Iris pigment epithelial cell (primary cell): ENCODE measurements at regions not wholly inside any gene's neighbourhood (a gene's known extent, or its start where the extent isn't known, plus 50 kb on each side); places are given as distances from the start of the nearest gene placed in this dataset.

ENCODE experiments used
- DNase-seq: peaks from one replicate; pipeline ENCODE4 v3.0.0-alpha.2; 2011; ENCODE audit warnings: low read depth

GRCh38 chr2:83650898-83651297 is 808.2 kb downstream of the SUCLG1 start:
- DNase-seq = no peak

- DNase-seq = no peak
Measured at GRCh38 chr2:83650161-83650560, 808.9 kb downstream of the SUCLG1 start.

- DNase-seq = no peak
Measured at GRCh38 chr2:83640506-83640905, 818.6 kb downstream of the SUCLG1 start.

GRCh38 chr2:83633423-83633822 is 825.7 kb downstream of the SUCLG1 start:
- no peak for DNase-seq

GRCh38 chr2:83630351-83630750 is 828.7 kb downstream of the SUCLG1 start:
- DNase-seq = no peak

GRCh38 chr2:83615511-83615910 is 843.6 kb downstream of the SUCLG1 start:
- DNase-seq = no peak

- no peak for DNase-seq
Measured at GRCh38 chr2:83613178-83613577, 845.9 kb downstream of the SUCLG1 start.

- DNase-seq = no peak
Measured at GRCh38 chr2:83602753-83603152, 856.3 kb downstream of the SUCLG1 start.

- DNase-seq = no peak
Measured at GRCh38 chr2:83596592-83597282, 862.3 kb downstream of the SUCLG1 start.

- DNase-seq = no peak
Measured at GRCh38 chr2:83595926-83596325, 863.2 kb downstream of the SUCLG1 start.

GRCh38 chr2:83595121-83595690 is 863.9 kb downstream of the SUCLG1 start:
- no peak for DNase-seq

GRCh38 chr2:83594241-83595120 is 864.6 kb downstream of the SUCLG1 start:
- no peak for DNase-seq

GRCh38 chr2:83587309-83587708 is 871.8 kb downstream of the SUCLG1 start:
- no peak for DNase-seq

- no peak for DNase-seq
Measured at GRCh38 chr2:83585250-83585649, 873.8 kb downstream of the SUCLG1 start.

GRCh38 chr2:83584672-83585071 is 874.4 kb downstream of the SUCLG1 start:
- peak; percentile 2 for DNase-seq

- no peak for DNase-seq
Measured at GRCh38 chr2:83582589-83582988, 876.5 kb downstream of the SUCLG1 start.

- no peak for DNase-seq
Measured at GRCh38 chr2:83579507-83579906, 879.6 kb downstream of the SUCLG1 start.

- no peak for DNase-seq
Measured at GRCh38 chr2:83578405-83578804, 880.7 kb downstream of the SUCLG1 start.

- DNase-seq = no peak
Measured at GRCh38 chr2:83574614-83575013, 884.5 kb downstream of the SUCLG1 start.

GRCh38 chr2:83573060-83573459 is 886.0 kb downstream of the SUCLG1 start:
- no peak for DNase-seq

- no peak for DNase-seq
Measured at GRCh38 chr2:83572400-83572799, 886.7 kb downstream of the SUCLG1 start.

- no peak for DNase-seq
Measured at GRCh38 chr2:83567551-83567950, 891.5 kb downstream of the SUCLG1 start.

- DNase-seq = no peak
Measured at GRCh38 chr2:83565626-83566025, 893.5 kb downstream of the SUCLG1 start.
